Karpas-422 (cell line): ENCODE measurements at regions not wholly inside any gene's neighbourhood (a gene's known extent, or its start where the extent isn't known, plus 50 kb on each side); places are given as distances from the start of the nearest gene placed in this dataset.

Experiments
- DNase-seq: peaks from one replicate; pipeline ENCODE4 v3.0.0-alpha.2; 2015
- H2AFZ ChIP-seq: fragments of 200-600 bp; sonication (generic); 2 replicates; pipeline ENCODE4 v1.6.1; 2014; ENCODE audit warnings: antibody characterized with exemption, low read length, mixed read lengths
- H3K27ac ChIP-seq: fragments of 200-600 bp; sonication (generic); 2 replicates; pipeline ENCODE4 v1.5.1; 2014; ENCODE audit warnings: mild to moderate bottlenecking, low read length, moderate library complexity
- H3K27me3 ChIP-seq: fragments of 200-600 bp; sonication (generic); 2 replicates; pipeline ENCODE4 v1.6.1; 2014; ENCODE audit warnings: low read length, mixed read lengths
- H3K36me3 ChIP-seq: fragments of 200-600 bp; sonication (generic); 2 replicates; pipeline ENCODE4 v1.6.1; 2014; ENCODE audit warnings: low read length, mixed read lengths; ENCODE audit not compliant: insufficient read depth
- H3K4me1 ChIP-seq: fragments of 200-600 bp; sonication (generic); 2 replicates; pipeline ENCODE4 v1.6.1; 2014; ENCODE audit warnings: mild to moderate bottlenecking, low read length, mixed read lengths
- H3K4me2 ChIP-seq: fragments of 200-600 bp; sonication (generic); 2 replicates; pipeline ENCODE4 v1.6.1; 2014; ENCODE audit warnings: low read length, low read depth, mild to moderate bottlenecking; ENCODE audit not compliant: poor library complexity, severe bottlenecking
- H3K4me3 ChIP-seq: fragments of 200-600 bp; sonication (generic); 2 replicates; pipeline ENCODE4 v1.5.1; 2014; ENCODE audit warnings: mild to moderate bottlenecking, antibody characterized with exemption, low read length, mixed read lengths
- H3K79me2 ChIP-seq: fragments of 200-600 bp; sonication (generic); 2 replicates; pipeline ENCODE4 v1.6.1; 2014; ENCODE audit warnings: mild to moderate bottlenecking, low read length, mixed read lengths
- H3K9ac ChIP-seq: fragments of 200-600 bp; sonication (generic); 2 replicates; pipeline ENCODE4 v1.6.0; 2014; ENCODE audit warnings: low read length
- H3K9me2 ChIP-seq: fragments of 200-600 bp; sonication (generic), shearing (Covaris generic); replicated peaks from 2 replicates; pipeline ENCODE4 v1.6.0; 2014; ENCODE audit warnings: mild to moderate bottlenecking, low read length, moderate library complexity; ENCODE audit not compliant: insufficient read depth
- H3K9me3 ChIP-seq: fragments of 300-700, 200-600 bp; sonication (generic); 2 replicates; pipeline ENCODE4 v1.6.1; 2014; ENCODE audit warnings: low read length, mixed read lengths
- H4K20me1 ChIP-seq: fragments of 200-600 bp; sonication (generic); 2 replicates; pipeline ENCODE4 v1.6.1; 2014; ENCODE audit warnings: mild to moderate bottlenecking, antibody characterized with exemption, low read length, low read depth; ENCODE audit not compliant: insufficient read depth

DNA sequence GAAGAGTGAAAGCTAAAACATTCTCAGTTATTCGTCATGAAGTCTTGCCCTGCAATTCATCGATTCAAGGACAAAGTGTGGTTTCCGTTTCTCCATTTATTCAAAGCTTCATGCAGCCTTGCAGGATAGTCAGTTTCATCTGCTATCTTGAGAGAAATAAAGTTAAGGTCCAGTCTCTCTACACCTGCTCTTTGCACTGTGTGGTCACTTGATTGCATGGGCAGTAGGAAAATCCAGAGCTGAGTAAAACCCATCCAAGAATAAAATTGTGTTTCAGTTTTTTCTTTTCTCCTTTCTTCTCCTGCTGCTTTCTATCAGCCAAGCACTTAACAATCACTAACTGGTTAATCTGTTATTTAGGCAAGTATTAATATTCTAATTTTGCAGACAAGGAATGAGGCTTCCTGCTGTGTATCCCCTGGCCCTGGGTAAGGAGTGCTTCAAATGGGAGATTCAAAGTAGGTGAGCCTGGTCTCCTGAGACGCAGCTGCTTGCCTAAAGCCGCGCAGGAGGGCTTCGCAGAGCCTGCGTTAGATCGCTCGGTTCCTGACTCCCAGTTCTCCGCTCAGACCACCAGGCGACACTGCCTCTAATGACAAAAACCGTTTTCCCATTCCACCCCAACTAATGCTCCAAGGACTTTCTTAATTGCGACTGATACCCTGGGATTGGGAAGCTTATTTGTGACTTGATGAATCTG lies 808.3 kb downstream of the TFAP2A start:
- H3K27ac ChIP-seq = no peak overlapping the region
- H3K9me3 ChIP-seq = no peaks in the 10 kb centered on the region
- H3K36me3 ChIP-seq = no peaks in the 10 kb centered on the region
- H2AFZ ChIP-seq = no peak overlapping the region
- H3K9ac ChIP-seq = no peak overlapping the region
- no peak overlapping the region for H3K4me3 ChIP-seq
- DNase-seq = no peak
- H3K79me2 ChIP-seq = no peaks in the 10 kb centered on the region
- H3K4me1 ChIP-seq = no peaks in the 10 kb centered on the region
- no peaks in the 10 kb centered on the region for H3K27me3 ChIP-seq
- no peaks in the 10 kb centered on the region for H3K9me2 ChIP-seq
- no peaks in the 10 kb centered on the region for H4K20me1 ChIP-seq
- H3K4me2 ChIP-seq = no peak overlapping the region

DNA sequence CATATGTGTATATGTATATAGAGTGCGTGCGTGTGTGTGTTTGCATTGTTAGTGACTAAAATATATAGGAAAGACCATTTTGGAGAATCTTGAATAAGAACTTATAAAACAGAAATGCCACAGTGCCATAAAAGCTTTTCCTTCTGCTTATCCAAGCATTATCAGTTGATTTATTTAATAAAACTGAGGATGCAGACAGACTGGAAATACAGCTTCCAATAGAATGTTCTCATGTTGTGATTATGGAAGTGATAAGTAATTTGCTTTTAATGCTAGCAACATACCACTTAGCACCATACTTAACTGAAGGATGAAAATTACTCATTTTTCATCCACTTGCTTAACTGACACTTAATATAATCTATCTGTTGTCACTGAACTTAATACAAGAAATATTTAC lies 820.1 kb downstream of the TFAP2A start:
- Histone ChIP-seq H3K36me3 (no peaks in the 10 kb centered on the region), H3K9ac (no peak overlapping the region), H4K20me1 (no peaks in the 10 kb centered on the region), H3K4me2 (no peak overlapping the region), H3K4me3 (no peak overlapping the region), H3K4me1 (no peaks in the 10 kb centered on the region), H2AFZ (no peak overlapping the region), H3K9me3 (no peaks in the 10 kb centered on the region), H3K9me2 (no peaks in the 10 kb centered on the region), H3K27me3 (no peaks in the 10 kb centered on the region), H3K79me2 (no peaks in the 10 kb centered on the region), H3K27ac (no peak overlapping the region)
- no peak for DNase-seq

DNA sequence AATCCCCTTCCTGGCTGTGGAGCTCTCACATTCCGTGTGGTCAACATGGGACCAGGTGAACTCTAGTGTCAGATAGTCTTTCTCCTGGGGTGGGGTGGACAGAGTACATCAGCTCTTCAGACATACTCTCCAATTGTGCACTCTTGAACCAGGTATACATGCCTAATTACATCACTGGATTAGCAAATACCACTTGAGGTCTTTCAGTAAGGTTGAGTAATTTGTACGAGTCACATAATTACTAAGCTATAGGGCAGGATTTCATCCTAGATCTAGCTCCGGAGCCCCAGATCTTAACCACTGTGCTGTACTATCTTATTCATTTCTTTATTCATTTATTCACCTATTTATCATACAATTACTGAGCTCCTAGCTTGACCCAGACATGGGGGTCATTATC lies 821.3 kb downstream of the TFAP2A start:
- no peak overlapping the region for H3K9ac ChIP-seq
- no peaks in the 10 kb centered on the region for H4K20me1 ChIP-seq
- no peak for DNase-seq
- H2AFZ ChIP-seq = no peak overlapping the region
- H3K27ac ChIP-seq = no peak overlapping the region
- H3K9me3 ChIP-seq = no peaks in the 10 kb centered on the region
- no peaks in the 10 kb centered on the region for H3K4me1 ChIP-seq
- no peak overlapping the region for H3K4me3 ChIP-seq
- no peaks in the 10 kb centered on the region for H3K36me3 ChIP-seq
- no peaks in the 10 kb centered on the region for H3K79me2 ChIP-seq
- no peak overlapping the region for H3K4me2 ChIP-seq
- H3K9me2 ChIP-seq = no peaks in the 10 kb centered on the region
- H3K27me3 ChIP-seq = no peaks in the 10 kb centered on the region

DNA sequence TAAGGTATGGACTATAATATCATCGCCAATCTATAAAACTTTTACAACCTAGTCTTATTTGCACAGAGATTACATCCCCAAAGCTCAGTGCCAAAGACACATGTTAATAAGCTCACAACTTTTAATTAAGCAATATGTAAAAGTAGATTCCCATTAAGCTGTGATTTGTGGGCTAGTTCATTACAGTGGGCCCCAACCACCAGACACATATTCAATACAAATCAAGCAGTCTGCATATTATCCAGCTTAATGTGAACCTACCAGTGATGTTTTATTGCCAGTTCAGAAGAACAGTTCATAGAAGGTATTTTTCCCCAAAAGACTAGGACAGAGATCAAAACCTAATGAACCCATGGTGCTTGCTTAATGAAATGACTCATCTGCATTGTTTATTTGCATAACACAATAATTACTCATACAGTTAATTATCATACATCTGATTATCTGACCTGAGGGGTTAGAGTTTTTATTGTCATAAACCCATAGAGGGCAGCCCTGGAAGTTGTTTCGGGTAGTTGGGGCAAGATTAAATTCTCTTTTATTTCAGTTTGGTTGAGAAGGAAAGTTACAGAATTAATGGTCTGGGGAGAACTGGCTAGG lies 831.0 kb downstream of the TFAP2A start:
- Histone ChIP-seq H4K20me1 (no peaks in the 10 kb centered on the region), H3K9me2 (0 out of 2 replicates have a peak, but pooled peaks cover 3% of the 10 kb centered on the region), H3K27ac (no peak overlapping the region), H2AFZ (no peak overlapping the region), H3K9me3 (no peaks in the 10 kb centered on the region), H3K4me3 (no peak overlapping the region), H3K9ac (no peak overlapping the region), H3K4me2 (no peak overlapping the region), H3K79me2 (no peaks in the 10 kb centered on the region), H3K36me3 (no peaks in the 10 kb centered on the region), H3K4me1 (no peaks in the 10 kb centered on the region), H3K27me3 (no peaks in the 10 kb centered on the region)
- DNase-seq = no peak

DNA sequence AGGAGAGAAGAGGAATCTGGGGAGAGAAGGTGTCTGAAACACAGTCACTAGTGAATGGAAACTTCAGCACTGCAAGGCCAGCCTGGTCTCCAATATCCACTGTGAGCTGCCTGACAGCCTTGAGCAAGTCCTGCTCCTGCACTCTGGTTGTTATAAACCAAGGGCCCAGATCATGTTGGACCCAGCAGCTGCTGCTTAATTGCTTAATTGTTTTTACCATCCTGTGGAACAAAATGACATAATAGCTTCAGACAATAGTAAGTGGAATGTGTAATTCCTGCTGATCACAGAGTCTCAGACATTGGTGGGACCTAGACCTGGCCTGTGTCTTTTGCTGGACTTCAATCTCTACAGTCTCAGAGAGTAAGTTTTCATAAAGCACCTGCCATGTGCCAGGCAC lies 833.7 kb downstream of the TFAP2A start:
- no peak overlapping the region for H2AFZ ChIP-seq

DNA sequence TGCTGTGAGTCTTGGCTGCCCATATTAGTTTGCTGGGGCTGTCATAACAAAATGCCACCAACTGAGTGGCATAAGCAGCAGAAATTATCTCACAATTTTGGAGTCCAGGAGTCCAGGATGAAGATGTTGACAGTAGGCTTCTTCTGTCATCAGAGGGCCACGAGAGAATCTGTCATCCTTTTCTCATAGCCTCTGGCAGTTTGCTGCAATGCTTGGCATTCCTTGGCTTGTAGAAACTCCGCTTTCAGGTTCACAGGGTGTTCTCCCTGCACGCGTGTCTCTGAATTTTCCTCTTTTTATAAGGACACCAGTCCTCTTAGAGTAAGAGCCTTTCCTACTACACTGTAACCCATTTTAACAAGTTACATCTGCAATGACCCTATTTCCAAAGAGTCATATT lies 838.4 kb downstream of the TFAP2A start:
- H3K27me3 ChIP-seq = no peaks in the 10 kb centered on the region
- no peak overlapping the region for H3K9ac ChIP-seq
- no peaks in the 10 kb centered on the region for H3K9me2 ChIP-seq
- no peaks in the 10 kb centered on the region for H3K79me2 ChIP-seq
- H3K27ac ChIP-seq = no peak overlapping the region
- DNase-seq = no peak
- H3K36me3 ChIP-seq = no peaks in the 10 kb centered on the region
- no peaks in the 10 kb centered on the region for H3K4me1 ChIP-seq
- no peaks in the 10 kb centered on the region for H3K9me3 ChIP-seq
- H2AFZ ChIP-seq = no peak overlapping the region
- no peaks in the 10 kb centered on the region for H4K20me1 ChIP-seq
- H3K4me2 ChIP-seq = no peak overlapping the region
- no peak overlapping the region for H3K4me3 ChIP-seq

More for the DNA sequence above, 833.7 kb downstream of the TFAP2A start:
- 0 out of 2 replicates have a peak, but pooled peaks cover 3% of the 10 kb centered on the region for H3K9me2 ChIP-seq
- no peaks in the 10 kb centered on the region for H3K27me3 ChIP-seq
- DNase-seq = no peak
- H3K4me2 ChIP-seq = no peak overlapping the region
- no peaks in the 10 kb centered on the region for H3K79me2 ChIP-seq
- H3K9me3 ChIP-seq = no peaks in the 10 kb centered on the region
- no peaks in the 10 kb centered on the region for H3K36me3 ChIP-seq
- no peaks in the 10 kb centered on the region for H3K4me1 ChIP-seq
- H3K4me3 ChIP-seq = no peak overlapping the region
- H3K9ac ChIP-seq = no peak overlapping the region
- H4K20me1 ChIP-seq = no peaks in the 10 kb centered on the region
- no peak overlapping the region for H3K27ac ChIP-seq

DNA sequence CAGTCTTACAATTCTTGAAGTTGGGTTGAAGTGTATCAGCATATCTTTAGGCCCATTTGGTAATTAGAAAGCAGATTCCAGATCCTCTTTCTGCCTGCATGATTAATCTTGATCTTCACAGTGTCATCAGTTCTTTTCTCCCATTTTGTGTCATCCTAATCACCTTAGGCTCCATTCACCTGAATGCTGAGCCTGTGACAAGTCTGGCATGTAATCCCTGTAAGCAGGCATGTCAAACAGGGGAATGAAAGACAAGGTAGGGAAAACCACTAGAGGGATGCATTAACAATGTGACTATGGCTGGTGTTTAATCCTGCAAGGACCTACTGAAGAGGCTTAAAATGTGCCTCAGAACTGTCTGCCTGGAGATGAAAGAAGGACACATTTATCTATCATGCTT lies 848.8 kb downstream of the TFAP2A start:
- no peak for DNase-seq
- H3K79me2 ChIP-seq = no peaks in the 10 kb centered on the region
- H3K4me3 ChIP-seq = no peak overlapping the region
- no peak overlapping the region for H2AFZ ChIP-seq
- H3K27ac ChIP-seq = no peak overlapping the region
- H3K36me3 ChIP-seq = no peaks in the 10 kb centered on the region
- no peak overlapping the region for H3K4me2 ChIP-seq
- H3K4me1 ChIP-seq = no peaks in the 10 kb centered on the region
- H3K9me2 ChIP-seq = no peaks in the 10 kb centered on the region
- no peak overlapping the region for H3K9ac ChIP-seq
- no peaks in the 10 kb centered on the region for H4K20me1 ChIP-seq
- no peaks in the 10 kb centered on the region for H3K27me3 ChIP-seq
- H3K9me3 ChIP-seq = no peaks in the 10 kb centered on the region

DNA sequence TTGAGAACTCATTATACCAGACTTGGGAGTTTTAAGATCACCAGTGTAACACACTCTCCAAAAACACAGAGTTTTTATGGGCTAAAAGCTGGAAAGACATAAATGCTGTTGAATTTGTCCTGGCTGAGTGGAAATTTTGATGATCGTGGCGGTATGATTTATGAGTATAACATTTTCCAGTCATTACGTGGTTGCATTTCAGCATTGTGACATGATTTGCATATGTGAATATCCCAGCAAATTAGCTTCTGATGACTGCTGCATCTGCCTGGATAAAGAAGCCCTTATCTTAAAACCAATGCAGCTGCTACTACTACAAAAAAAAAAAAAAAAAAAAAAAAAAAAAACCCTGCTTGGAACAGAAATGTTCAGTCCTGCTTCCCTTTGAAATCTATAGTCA lies 850.9 kb downstream of the TFAP2A start:
- Histone ChIP-seq H3K36me3 (no peaks in the 10 kb centered on the region), H3K9ac (no peak overlapping the region), H2AFZ (no peak overlapping the region), H3K27ac (no peak overlapping the region), H3K79me2 (no peaks in the 10 kb centered on the region), H3K4me2 (no peak overlapping the region), H3K9me3 (no peaks in the 10 kb centered on the region), H3K4me1 (no peaks in the 10 kb centered on the region), H3K9me2 (no peaks in the 10 kb centered on the region), H3K4me3 (no peak overlapping the region), H4K20me1 (no peaks in the 10 kb centered on the region), H3K27me3 (no peaks in the 10 kb centered on the region)
- no peak for DNase-seq
